GM18873 (cell line): ENCODE measurements at regions not wholly inside any gene's neighbourhood (a gene's known extent, or its start where the extent isn't known, plus 50 kb on each side); places are given as distances from the start of the nearest gene placed in this dataset.
"Not testable (repeated sequence)": the region's sequence is repeated elsewhere in the genome, so short reads cannot be mapped to it uniquely, and the experiment has no call there.

Source experiments
- ATAC-seq: cut with Tn5 transposase; IDR thresholded peaks from one replicate; pipeline ENCODE4 v1.9.1; 2021; ENCODE audit warnings: mild to moderate bottlenecking, moderate library complexity, moderate number of reproducible peaks; ENCODE audit not compliant: unreplicated experiment, low FRiP score

GRCh38 chr4:121616449-121616848, 80.3 kb downstream of the ANXA5 start:
- not testable (repeated sequence) for ATAC-seq

DNA sequence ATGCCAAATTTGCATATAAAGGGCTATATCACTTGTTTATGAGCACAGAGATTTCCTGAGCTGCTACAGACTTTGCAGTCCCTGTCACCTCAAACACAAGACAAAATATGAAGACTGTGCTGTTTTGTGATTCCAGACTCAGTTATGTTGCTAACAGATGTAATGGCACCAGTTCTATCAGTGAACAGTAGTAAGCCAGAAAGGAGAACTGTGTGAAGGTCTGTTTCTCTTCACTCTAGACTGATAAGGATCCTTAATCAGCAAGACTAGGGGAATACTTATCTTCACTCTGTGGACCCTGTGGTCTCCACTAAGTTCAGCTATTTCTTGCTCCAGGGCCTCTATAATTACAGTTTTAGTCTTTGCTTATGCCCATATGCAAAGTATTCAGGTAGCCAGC, 82.7 kb downstream of the ANXA5 start:
- ATAC-seq = no peak

DNA sequence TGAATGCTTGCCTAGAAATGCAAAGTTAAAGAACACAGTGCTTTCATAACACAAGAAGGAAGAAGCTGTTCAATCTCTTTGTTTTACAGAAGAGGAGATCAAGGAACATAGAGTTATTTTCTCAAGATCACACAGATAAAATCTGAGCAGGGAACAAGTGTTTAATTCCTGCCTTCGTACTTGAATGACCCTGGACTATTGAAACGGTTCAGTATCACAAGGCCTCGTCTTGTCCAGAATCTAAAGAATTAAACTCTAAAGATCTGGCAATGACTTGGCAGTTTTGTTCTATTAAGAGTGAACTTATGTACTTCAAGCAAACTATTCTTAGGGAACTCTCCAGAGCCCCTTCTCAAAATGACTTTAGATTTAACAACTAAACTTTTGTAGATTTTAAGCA, 97.7 kb downstream of the ANXA5 start:
- ATAC-seq = no peak

DNA sequence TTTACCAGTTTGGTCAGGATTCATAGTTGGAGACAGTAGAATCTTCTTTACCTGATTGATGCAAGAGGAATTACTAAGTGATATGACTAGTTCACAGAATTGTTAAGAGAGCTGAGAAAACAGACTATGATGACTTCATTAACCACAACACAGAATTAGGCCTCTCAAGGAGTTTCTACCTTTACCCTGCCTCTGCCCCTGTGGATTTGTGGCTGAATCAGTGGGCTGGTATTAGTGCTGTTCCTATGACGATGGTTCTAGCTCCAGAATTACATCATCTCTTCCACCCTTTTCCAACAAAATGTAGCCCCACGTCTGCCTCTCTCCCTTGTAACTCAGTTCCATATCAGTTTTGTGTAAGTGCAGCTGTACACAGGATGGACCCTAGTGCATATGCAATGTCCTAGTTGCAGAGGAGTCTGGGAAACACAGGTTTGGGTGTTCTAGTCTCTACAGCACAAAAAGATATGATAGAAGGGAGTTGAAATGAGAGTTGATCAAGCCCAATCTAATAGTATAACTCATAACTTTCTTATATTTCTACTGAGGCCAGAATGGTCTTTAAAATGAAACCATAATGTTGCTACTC, 99.3 kb downstream of the ANXA5 start:
- no peak for ATAC-seq

GRCh38 chr4:121594796-121595526, 101.8 kb downstream of the ANXA5 start:
- no peak for ATAC-seq

DNA sequence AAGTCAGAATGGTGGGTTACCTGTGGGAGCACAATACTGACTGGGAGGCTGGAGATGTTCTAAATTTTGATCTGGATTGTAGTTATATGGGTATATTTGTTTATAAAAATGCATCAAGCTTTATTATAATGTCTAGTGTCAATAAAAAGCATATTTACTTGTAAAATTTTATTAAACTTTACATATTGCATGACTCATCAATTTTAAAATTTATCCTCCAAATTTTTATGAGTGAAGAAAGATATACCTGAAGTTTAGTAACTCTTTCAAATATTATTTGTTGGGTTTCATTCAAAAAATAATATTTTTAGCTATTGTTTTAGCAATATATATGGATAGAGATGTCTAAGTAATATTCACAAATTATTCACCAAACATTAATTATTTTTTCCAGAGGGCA, 103.0 kb downstream of the ANXA5 start:
- ATAC-seq = no peak

DNA sequence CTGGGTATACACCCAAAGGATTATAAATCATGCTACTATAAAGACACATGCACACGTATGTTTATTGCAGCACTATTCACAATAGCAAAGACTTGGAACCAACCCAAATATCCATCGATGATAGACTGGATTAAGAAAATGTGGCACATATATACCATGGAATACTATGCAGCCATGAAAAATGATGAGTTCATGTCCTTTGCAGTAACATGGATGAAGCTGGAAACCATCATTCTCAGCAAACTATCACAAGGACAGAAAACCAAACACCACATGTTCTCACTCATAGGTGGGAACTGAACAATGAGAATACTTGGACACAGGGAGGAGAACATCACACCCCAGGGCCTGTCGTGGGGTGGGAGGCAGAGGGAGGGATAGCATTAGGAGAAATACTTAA, 104.5 kb downstream of the ANXA5 start:
- ATAC-seq = not testable (repeated sequence)

DNA sequence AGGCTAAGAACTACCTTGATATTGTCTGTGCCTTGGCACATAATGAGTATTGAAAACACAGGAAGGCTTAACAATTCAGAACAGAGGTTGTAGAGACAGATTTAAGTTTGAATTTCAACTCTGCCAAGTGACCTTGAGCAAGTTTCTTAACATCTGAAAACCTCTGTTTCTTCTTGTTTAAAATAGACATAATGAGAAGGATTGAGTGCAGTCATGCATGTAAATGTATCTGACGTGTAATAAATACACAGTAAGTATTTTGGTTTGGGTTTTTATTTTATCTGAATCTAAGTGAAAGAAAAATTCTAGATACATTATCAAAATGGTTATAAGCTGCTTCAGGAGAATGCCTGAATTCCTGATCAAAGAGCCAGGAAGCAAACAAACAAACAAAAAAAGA, 111.9 kb downstream of the ANXA5 start:
- no peak for ATAC-seq

GRCh38 chr4:121583396-121583795, 113.4 kb downstream of the ANXA5 start:
- no peak for ATAC-seq

DNA sequence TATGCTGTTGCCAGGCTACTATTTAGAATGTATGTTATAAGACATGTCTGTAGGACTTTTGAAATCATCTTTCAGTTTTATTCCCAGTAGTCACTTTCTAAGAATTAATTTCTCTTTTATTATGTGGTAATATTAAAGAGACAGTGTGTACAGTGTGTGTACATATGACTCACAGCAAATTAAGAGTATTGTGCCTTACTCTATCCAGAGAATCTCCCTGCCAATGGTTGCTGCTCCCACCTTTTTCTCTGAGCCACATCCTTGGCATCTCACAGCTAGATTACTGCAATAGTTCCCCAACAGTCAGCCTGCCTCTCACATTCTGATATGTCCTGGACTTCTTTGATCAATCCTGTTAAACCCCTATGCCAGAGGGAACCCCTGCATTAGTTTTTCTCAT, 114.5 kb downstream of the ANXA5 start:
- ATAC-seq = no peak

GRCh38 chr4:121575392-121575791, 121.4 kb downstream of the ANXA5 start:
- ATAC-seq = not testable (repeated sequence)

- no peak for ATAC-seq
Observed at GRCh38 chr4:121574618-121575017, 122.2 kb downstream of the ANXA5 start.

GRCh38 chr4:121567748-121568147, 129.0 kb downstream of the ANXA5 start:
- ATAC-seq = no peak

- no peak for ATAC-seq
Observed at GRCh38 chr4:121564840-121565375, 131.9 kb downstream of the ANXA5 start.

DNA sequence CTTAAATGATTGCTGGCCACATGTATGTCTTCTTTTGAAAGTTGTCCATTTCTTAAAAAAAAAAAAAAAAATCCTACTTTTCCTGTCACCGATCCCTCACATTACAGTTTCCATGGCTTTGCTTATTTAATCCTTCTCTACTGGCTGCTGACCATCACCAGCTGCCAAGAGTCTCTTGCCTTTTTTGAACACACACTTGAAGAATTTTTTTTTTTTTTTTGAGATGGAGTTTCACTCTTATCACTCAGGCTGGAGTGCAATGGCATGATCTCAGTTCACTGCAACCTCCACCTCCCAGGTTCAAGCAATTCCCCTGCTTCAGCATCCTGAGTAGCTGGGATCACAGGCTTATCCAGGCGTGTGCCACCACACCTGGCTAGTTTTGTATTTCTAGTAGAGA, 134.0 kb downstream of the ANXA5 start:
- ATAC-seq = no peak

DNA sequence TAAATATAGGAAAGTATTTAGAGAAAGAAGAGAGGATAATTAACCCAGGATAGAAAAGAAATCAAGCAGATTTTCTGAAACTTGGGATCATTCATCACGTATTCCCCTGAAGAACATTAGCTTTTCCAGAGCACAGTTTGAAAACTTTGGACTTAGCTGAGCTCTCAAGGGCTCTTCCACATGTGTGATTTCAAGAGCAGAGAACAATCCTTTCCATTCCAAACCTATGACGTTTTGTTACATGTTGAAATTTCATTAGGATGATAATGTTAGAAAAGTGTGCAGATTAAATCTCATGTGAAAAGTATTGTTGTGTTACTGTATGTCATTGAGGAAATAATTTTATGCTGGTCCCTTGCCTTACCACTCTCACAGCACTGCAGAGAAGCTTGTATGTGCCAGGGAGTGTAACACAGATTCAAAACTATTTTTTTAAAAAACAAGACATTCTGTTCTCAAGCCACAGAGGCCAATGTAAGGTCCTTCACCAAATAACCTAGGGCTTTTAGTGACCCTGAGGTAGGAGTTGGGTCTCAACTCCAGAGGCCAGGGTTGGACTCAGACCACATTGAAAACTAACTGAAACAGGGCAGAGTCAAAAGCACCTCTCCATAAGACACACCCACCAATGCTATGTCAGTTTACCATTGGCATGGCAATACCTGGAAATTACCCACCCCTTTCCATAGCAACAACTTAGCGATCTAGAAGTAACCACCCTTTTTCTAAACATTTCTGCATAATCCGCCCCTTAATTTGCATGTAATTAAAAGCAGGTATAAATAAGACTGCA, 141.3 kb downstream of the ANXA5 start:
- ATAC-seq = no peak

DNA sequence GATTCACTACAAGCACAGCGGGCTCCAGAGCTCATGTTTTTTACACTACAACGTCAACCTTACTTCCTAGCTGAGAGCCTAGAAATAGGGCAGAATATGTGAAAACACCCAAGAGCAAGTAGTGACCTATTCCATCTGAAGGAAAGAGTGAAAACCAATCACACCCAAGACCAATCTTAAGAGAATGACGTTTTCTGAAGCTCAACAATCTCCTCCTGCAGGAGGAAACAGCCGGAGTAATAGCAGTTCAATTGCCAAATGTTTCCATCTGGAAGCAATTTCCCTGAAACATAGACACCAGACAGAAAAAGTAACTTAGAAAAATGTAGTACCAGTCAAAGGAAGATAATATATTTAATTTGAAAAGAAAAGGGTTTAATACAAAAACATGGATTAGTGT, 142.4 kb downstream of the ANXA5 start:
- no peak for ATAC-seq

- no peak for ATAC-seq
Observed at GRCh38 chr4:121551881-121552280, 144.9 kb downstream of the ANXA5 start.

DNA sequence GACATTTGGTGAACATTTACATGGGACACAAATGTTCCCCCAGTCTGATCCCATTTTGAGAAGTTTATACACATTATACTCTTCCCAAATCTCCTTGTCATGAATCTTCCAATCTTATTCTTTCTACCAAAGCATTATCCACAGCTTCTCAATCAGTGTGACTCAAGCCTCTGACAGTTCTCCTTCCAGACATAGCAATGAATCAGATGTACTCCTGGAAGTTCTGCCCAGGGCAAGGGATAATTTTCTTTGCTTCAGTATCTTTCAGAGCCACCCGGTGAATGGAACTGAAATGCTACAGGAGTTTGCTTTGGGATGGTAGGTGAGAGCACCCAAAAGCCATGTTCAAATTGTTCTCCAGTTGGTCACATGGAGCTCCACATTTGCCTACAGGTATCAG, 145.5 kb downstream of the ANXA5 start:
- no peak for ATAC-seq

- no peak for ATAC-seq
Observed at GRCh38 chr4:121541696-121542095, 155.1 kb downstream of the ANXA5 start.

DNA sequence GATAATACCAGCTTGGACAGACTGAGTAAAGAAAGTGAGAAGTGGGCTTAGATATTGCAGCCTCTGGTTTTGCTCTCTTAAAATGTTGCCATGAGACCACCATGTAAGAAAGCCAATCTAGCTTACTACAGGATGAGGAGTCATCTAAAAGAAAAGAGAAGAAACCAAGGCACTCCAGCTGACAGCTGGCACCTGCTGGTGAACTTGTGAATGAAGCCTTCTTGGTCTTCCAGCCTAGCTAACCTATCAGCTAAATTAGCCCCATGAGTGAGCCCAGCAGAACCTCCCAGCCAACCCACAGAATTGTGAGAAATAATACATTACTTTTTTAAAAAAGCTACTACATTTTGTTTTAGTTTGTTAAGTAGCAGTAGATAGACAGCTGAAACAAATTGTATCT, 154.5 kb upstream of the QRFPR start:
- no peak for ATAC-seq
